Activated B cell treated with CpG ODN at 0.5 μM for 24 hours (primary cell): ENCODE measurements at regions not wholly inside any gene's neighbourhood (a gene's known extent, or its start where the extent isn't known, plus 50 kb on each side); places are given as distances from the start of the nearest gene placed in this dataset.
"Not testable (repeated sequence)": the region's sequence is repeated elsewhere in the genome, so short reads cannot be mapped to it uniquely, and the experiment has no call there.

ENCODE experiments used
- ATAC-seq: fragments of 200-7000 bp; cut with Tn5 transposase; one replicate; pipeline ENCODE4 v1.10.0; 2021; ENCODE audit warnings: low read depth, mild to moderate bottlenecking, moderate library complexity
- CTCF ChIA-PET: fragments of 350-600 bp; sonication (Branson Sonifier 250); formaldehyde crosslinking; loops from one replicate; lab custom pipeline; 2021; ENCODE audit warnings: antibody characterized with exemption; lab: Charles Lee
- POLR2A ChIA-PET: fragments of 350-600 bp; sonication (Branson Sonifier 250); formaldehyde crosslinking; loops from one replicate; lab custom pipeline; 2021; ENCODE audit warnings: antibody characterized with exemption; lab: Charles Lee
- DNase-seq: peaks from one replicate; pipeline ENCODE4 v3.0.0; 2022
- H3K27ac Mint-ChIP-seq: one replicate; pipeline ENCODE4 v1.8.0; 2020; ENCODE audit warnings: mixed read lengths
- H3K27me3 Mint-ChIP-seq: one replicate; pipeline ENCODE4 v1.8.0; 2021; ENCODE audit warnings: mixed read lengths
- H3K36me3 Mint-ChIP-seq: one replicate; pipeline ENCODE4 v1.8.0; 2021; ENCODE audit warnings: low read depth, mixed read lengths
- H3K4me1 Mint-ChIP-seq: one replicate; pipeline ENCODE4 v1.8.0; 2021; ENCODE audit warnings: mixed read lengths
- H3K4me3 Mint-ChIP-seq: one replicate; pipeline ENCODE4 v1.8.0; 2020; ENCODE audit warnings: mild to moderate bottlenecking, mixed read lengths
- H3K9me3 Mint-ChIP-seq: one replicate; pipeline ENCODE4 v1.8.0; 2020; ENCODE audit warnings: mixed read lengths
- CTCF ChIP-seq: fragments of 200-600 bp; IDR thresholded peaks from one replicate; pipeline ENCODE4 v1.8.0; 2022; ENCODE audit warnings: antibody characterized with exemption, mild to moderate bottlenecking
- intact Hi-C: fragments of 100-400 bp; cut with micrococcal nuclease; formaldehyde crosslinking; loops from one replicate; pipeline ENCODE4 v1.15.1; 2024

GRCh38 chr11:90630176-90630575 is 407.3 kb upstream of the CHORDC1 start:
- POLR2A ChIA-PET = no interaction called here
- H3K4me1 Mint-ChIP-seq = no peaks in the 10 kb centered on the region
- ATAC-seq = no peak
- CTCF ChIA-PET = no interaction called here
- no peak for DNase-seq
- H3K27me3 Mint-ChIP-seq = no peaks in the 10 kb centered on the region
- H3K4me3 Mint-ChIP-seq = no peak overlapping the region
- no peaks in the 10 kb centered on the region for H3K36me3 Mint-ChIP-seq
- peaks cover 6% of the 10 kb centered on the region for H3K9me3 Mint-ChIP-seq
- intact Hi-C loops = no loop called here
- no peak overlapping the region for H3K27ac Mint-ChIP-seq
- TF ChIP-seq CTCF = no peak

- ATAC-seq = no peak
- no peak for TF ChIP-seq CTCF
- intact Hi-C loops = no loop called here
- CTCF ChIA-PET = no interaction called here
- peaks cover 3% of the 10 kb centered on the region for H3K9me3 Mint-ChIP-seq
- no peak for DNase-seq
- H3K4me3 Mint-ChIP-seq = no peak overlapping the region
- H3K27me3 Mint-ChIP-seq = no peaks in the 10 kb centered on the region
- no peaks in the 10 kb centered on the region for H3K36me3 Mint-ChIP-seq
- POLR2A ChIA-PET = no interaction called here
- H3K4me1 Mint-ChIP-seq = no peaks in the 10 kb centered on the region
- no peak overlapping the region for H3K27ac Mint-ChIP-seq
These were observed 406.5 kb upstream of the CHORDC1 start for GRCh38 chr11:90629229-90629806.

- TF ChIP-seq CTCF = no peak
- no peak overlapping the region for H3K4me3 Mint-ChIP-seq
These were observed 391.5 kb upstream of the CHORDC1 start for GRCh38 chr11:90614318-90614717.

GRCh38 chr11:90613037-90613436 is 390.2 kb upstream of the CHORDC1 start:
- H3K4me3 Mint-ChIP-seq, ATAC-seq, intact Hi-C loops: not testable (repeated sequence)

More at GRCh38 chr11:90614318-90614717, 391.5 kb upstream of the CHORDC1 start:
- DNase-seq (no peak), ATAC-seq (no peak)
- Mint-ChIP-seq H3K27ac (no peak overlapping the region), H3K9me3 (peaks cover 4% of the 10 kb centered on the region), H3K27me3 (no peaks in the 10 kb centered on the region), H3K36me3 (no peaks in the 10 kb centered on the region), H3K4me1 (no peaks in the 10 kb centered on the region)
- intact Hi-C loops = no loop called here
- ChIA-PET CTCF (no interaction called here), POLR2A (no interaction called here)

GRCh38 chr11:90606721-90607120 is 383.9 kb upstream of the CHORDC1 start:
- CTCF ChIA-PET = no interaction called here
- H3K9me3 Mint-ChIP-seq = no peaks in the 10 kb centered on the region
- H3K27me3 Mint-ChIP-seq = no peaks in the 10 kb centered on the region
- POLR2A ChIA-PET = no interaction called here
- H3K36me3 Mint-ChIP-seq = no peaks in the 10 kb centered on the region
- no peak for ATAC-seq
- no peak for DNase-seq
- H3K4me3 Mint-ChIP-seq = no peak overlapping the region
- H3K4me1 Mint-ChIP-seq = no peaks in the 10 kb centered on the region
- TF ChIP-seq CTCF = no peak
- H3K27ac Mint-ChIP-seq = no peak overlapping the region
- intact Hi-C loops = no loop called here

More at GRCh38 chr11:90613037-90613436, 390.2 kb upstream of the CHORDC1 start:
- H3K9me3 Mint-ChIP-seq, DNase-seq, POLR2A ChIA-PET, H3K27ac Mint-ChIP-seq, H3K36me3 Mint-ChIP-seq, H3K4me1 Mint-ChIP-seq, H3K27me3 Mint-ChIP-seq, CTCF ChIA-PET: not testable (repeated sequence)

- CTCF ChIA-PET = no interaction called here
- POLR2A ChIA-PET = no interaction called here
- peaks cover 3% of the 10 kb centered on the region for H3K9me3 Mint-ChIP-seq
- DNase-seq = no peak
- intact Hi-C loops = no loop called here
- H3K27ac Mint-ChIP-seq = no peak overlapping the region
- TF ChIP-seq CTCF = no peak
- H3K4me3 Mint-ChIP-seq = no peak overlapping the region
- ATAC-seq = no peak
- H3K4me1 Mint-ChIP-seq = no peaks in the 10 kb centered on the region
- no peaks in the 10 kb centered on the region for H3K27me3 Mint-ChIP-seq
- no peaks in the 10 kb centered on the region for H3K36me3 Mint-ChIP-seq
These were observed 378.4 kb upstream of the CHORDC1 start for GRCh38 chr11:90601261-90601660.
